ENCODE measurements at regions not wholly inside any gene's neighbourhood (a gene's known extent, or its start where the extent isn't known, plus 50 kb on each side); places are given as distances from the start of the nearest gene placed in this dataset.
A peak's percentile ranks its signal among the peaks of the same experiment; 100 is the strongest.

GRCh38 chr6:8506126-8506525, 70.8 kb upstream of the SLC35B3 start:
- DNase-seq (ENCODE audit: low read depth, low spot score) (no peak), ATAC-seq (no peak)
- in situ Hi-C loops (cut with HindIII; ENCODE audit: low pct_unique_long_range_greater_than_20kb, low sequenced_read_pairs) = no loop called here
- POLR2A ChIA-PET = no interaction called here
- Histone ChIP-seq H3K27me3 (ENCODE audit: control insufficient read depth, insufficient read depth, low read length) (no peaks in the 10 kb centered on the region; the same call in 1 of the 2 replicates), H3K4me1 (ENCODE audit: control insufficient read depth, insufficient read depth, low read length) (no peaks in the 10 kb centered on the region), H3K27ac (ENCODE audit: low read length) (no peak overlapping the region), H3K4me3 (ENCODE audit: low read depth in 2 of 2, low read length in 2 of 2) (no peak overlapping the region), H3K9me3 (ENCODE audit: control insufficient read depth, insufficient read depth, low read depth, low read length) (no peaks in the 10 kb centered on the region), H3K36me3 (ENCODE audit: control insufficient read depth, insufficient read depth, low read length) (no peaks in the 10 kb centered on the region)
- intact Hi-C loops (cut with micrococcal nuclease; ENCODE audit: unreplicated experiment) = no loop called here
- CTCF ChIA-PET = no interaction called here
- no TSS peak for BruUV-seq (replicated peaks)
- TF ChIP-seq CTCF (IDR thresholded peaks at IDR 0.05) (no peak), REST (IDR thresholded peaks at IDR 0.05; ENCODE audit: insufficient read depth in 1 of 2, low read depth in 2 of 2, low read length in 1 of 2) (peak; percentile 26 to 66; a peak in 2 of 4 replicates)

GRCh38 chr6:8499540-8499939, 64.2 kb upstream of the SLC35B3 start:
- no peak overlapping the region for H3K27ac ChIP-seq (ENCODE audit: low read length)
- DNase-seq (ENCODE audit: low read depth, low spot score) (no peak), ATAC-seq (no peak)
- peak; percentile 57; the same call in 1 of the 2 replicates for TF ChIP-seq CTCF (IDR thresholded peaks at IDR 0.05)
- TF ChIP-seq TCF7L2 (IDR thresholded peaks at IDR 0.05; ENCODE audit: low read depth, low read length) = no peak
- intact Hi-C loops (cut with micrococcal nuclease; ENCODE audit: unreplicated experiment) = no loop called here
- CTCF ChIA-PET = interaction anchor here (0.8 kb wide), 1 partner anchor 386 kb away, joined by 3 read pairs; no protein-coding TSS in a partner anchor
- H3K4me3 ChIP-seq (ENCODE audit: low read depth in 2 of 2, low read length in 2 of 2) = no peak overlapping the region
- POLR2A ChIA-PET = interaction anchor here (0.6 kb wide), 1 partner anchor 1881 kb away, joined by 4 read pairs; no protein-coding TSS in a partner anchor
- H3K4me1 ChIP-seq (ENCODE audit: control insufficient read depth, insufficient read depth, low read length) = no peaks in the 10 kb centered on the region
- no peaks in the 10 kb centered on the region; the same call in 1 of the 2 replicates for H3K27me3 ChIP-seq (ENCODE audit: control insufficient read depth, insufficient read depth, low read length)
- no peaks in the 10 kb centered on the region for H3K9me3 ChIP-seq (ENCODE audit: control insufficient read depth, insufficient read depth, low read depth, low read length)
- no TSS peak for BruUV-seq (replicated peaks)
- in situ Hi-C loops (cut with HindIII; ENCODE audit: low pct_unique_long_range_greater_than_20kb, low sequenced_read_pairs) = no loop called here
- H3K36me3 ChIP-seq (ENCODE audit: control insufficient read depth, insufficient read depth, low read length) = no peaks in the 10 kb centered on the region

- Histone ChIP-seq H3K4me3 (ENCODE audit: low read depth in 2 of 2, low read length in 2 of 2) (no peak overlapping the region), H3K9me3 (ENCODE audit: control insufficient read depth, insufficient read depth, low read depth, low read length) (no peaks in the 10 kb centered on the region), H3K36me3 (ENCODE audit: control insufficient read depth, insufficient read depth, low read length) (no peaks in the 10 kb centered on the region), H3K27me3 (ENCODE audit: control insufficient read depth, insufficient read depth, low read length) (0 out of 2 replicates have a peak, but pooled peaks cover 2% of the 10 kb centered on the region), H3K4me1 (ENCODE audit: control insufficient read depth, insufficient read depth, low read length) (no peaks in the 10 kb centered on the region), H3K27ac (ENCODE audit: low read length) (no peak overlapping the region)
- ChIA-PET POLR2A (no interaction called here), CTCF (interaction anchor here (0.6 kb wide), 1 partner anchor 489 kb away, joined by 3 read pairs; no protein-coding TSS in a partner anchor)
- in situ Hi-C loops (cut with HindIII; ENCODE audit: low pct_unique_long_range_greater_than_20kb, low sequenced_read_pairs) (no loop called here), intact Hi-C loops (cut with micrococcal nuclease; ENCODE audit: unreplicated experiment) (no loop called here)
- no peak for TF ChIP-seq CTCF (IDR thresholded peaks at IDR 0.05)
- TF ChIP-seq POLR2AphosphoS5 (IDR thresholded peaks at IDR 0.05; ENCODE audit: low read depth, low read length) = no peak
- TF ChIP-seq REST (IDR thresholded peaks at IDR 0.05; ENCODE audit: insufficient read depth in 1 of 2, low read depth in 2 of 2, low read length in 1 of 2) = no peak
- TF ChIP-seq SIN3A (IDR thresholded peaks at IDR 0.05; ENCODE audit: borderline replicate concordance, insufficient read depth, low read depth, low read length) = no peak
- no peak for TF ChIP-seq TCF7L2 (IDR thresholded peaks at IDR 0.05; ENCODE audit: low read depth, low read length)
- DNase-seq (ENCODE audit: low read depth, low spot score) (no peak), ATAC-seq (no peak)
- no TSS peak for BruUV-seq (replicated peaks)
Measured at GRCh38 chr6:8494730-8495129, 59.4 kb upstream of the SLC35B3 start.

All from Panc1 (cell line).